Endometrial microvascular endothelial cells (primary cell): ENCODE measurements at regions not wholly inside any gene's neighbourhood (a gene's known extent, or its start where the extent isn't known, plus 50 kb on each side); places are given as distances from the start of the nearest gene placed in this dataset.
"Not testable (repeated sequence)": the region's sequence is repeated elsewhere in the genome, so short reads cannot be mapped to it uniquely, and the experiment has no call there.

Experiments used
- in situ Hi-C: cut with HindIII; loops from 2 replicates; pipeline ENCODE4 v1.10.0; 2017; ENCODE audit warnings: low sequenced_read_pairs, low pct_unique_long_range_greater_than_20kb; ENCODE audit errors: inconsistent ontology term

DNA sequence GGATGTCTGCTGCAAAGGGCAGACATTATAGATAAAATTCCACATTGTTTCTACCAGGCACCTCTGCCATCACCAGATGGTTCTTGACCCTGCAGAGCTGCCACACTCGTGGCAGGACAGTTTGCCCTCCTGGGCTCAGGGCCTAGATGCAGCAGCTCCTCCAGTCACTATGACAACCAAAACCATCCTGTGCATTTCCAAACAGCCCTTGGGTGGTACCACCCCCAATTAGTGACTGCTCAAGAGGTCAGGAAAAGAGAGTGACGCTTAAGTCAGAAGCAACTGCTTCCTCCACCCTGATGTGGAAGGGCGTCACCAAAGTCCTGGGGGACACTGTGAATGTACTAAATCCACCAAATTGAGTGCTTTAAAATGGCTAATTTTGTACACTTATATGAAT, 109.2 kb downstream of the C16orf95 start:
- in situ Hi-C loops: no loop called here

- in situ Hi-C loops: not testable (repeated sequence)
Observed at GRCh38 chr16:87208968-87209367, 108.2 kb downstream of the C16orf95 start.

- in situ Hi-C loops: no loop called here
Observed at GRCh38 chr16:87209808-87210512, 107.2 kb downstream of the C16orf95 start.

- in situ Hi-C loops: no loop called here
Observed at GRCh38 chr16:87210894-87211293, 106.3 kb downstream of the C16orf95 start.

DNA sequence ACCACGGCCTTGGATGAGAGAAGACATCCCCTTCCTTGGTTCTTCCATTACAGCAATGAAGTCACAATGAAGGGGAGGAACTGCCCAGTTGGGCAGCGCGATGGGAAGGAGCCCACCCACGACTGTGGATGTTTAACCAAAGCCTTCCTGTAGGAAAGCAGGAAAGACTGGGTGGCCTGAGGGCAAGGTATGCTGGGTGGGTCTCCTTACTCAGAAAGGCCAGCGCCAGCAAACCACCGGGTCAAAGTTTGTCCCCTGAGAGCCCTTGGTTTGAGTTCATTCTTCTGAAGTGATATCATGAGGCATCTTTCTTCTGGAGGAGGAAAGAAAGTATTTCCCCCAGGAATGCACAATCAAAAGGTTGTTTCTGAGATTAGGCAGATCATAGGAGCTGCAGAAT, 105.2 kb downstream of the C16orf95 start:
- in situ Hi-C loops: no loop called here

- in situ Hi-C loops: no loop called here
Observed at GRCh38 chr16:87213536-87213935, 103.7 kb downstream of the C16orf95 start.

DNA sequence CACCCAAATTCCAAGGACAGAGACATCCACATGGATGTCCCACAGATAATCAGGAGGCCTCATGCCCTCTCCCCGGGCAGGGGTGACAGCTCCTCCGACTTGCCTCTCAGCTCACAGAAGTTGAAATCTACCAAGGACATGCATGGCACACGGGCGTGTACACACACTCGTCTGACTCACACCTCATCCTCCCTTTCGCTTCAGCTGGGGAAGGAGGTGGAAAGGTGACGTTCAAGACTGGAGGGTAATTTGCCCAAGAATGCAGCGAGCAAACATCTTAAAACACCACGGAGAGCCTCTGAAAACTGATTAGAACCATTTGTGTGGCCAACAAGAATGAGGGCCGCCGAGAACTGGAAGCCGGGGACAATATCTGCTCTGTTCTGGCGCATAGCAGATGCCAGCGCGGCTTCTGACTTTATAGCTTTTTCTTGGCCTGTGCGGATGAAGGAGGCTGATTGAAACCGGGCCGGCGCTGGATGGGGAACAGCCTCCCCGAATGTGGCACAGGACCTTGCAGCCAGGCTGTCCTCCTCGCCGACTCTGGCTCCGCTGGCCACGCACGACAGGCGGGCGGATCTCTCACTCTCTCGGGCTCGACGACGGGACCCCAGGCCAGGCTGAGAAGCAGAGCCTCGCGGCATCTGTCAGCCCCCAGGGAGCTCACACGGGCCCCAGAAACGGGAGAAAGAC, 100.9 kb downstream of the C16orf95 start:
- in situ Hi-C loops: no loop called here

GRCh38 chr16:87216841-87217275, 100.3 kb downstream of the C16orf95 start:
- in situ Hi-C loops: no loop called here

DNA sequence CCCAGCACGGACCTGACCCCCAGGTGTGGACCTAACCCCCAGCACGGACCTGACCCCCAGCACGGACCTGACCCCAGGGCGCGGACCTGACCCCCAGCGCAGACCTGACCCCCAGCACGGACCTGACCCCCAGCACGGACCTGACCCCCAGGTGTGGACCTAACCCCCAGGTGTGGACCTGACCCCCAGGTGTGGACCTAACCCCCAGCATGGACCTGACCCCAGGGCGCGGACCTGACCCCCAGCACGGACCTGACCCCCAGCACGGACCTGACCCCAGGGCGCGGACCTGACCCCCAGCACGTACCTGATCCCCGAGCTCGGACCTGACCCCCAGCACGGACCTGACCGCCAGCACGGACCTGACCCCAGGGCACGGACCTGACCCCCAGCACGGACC, 99.4 kb downstream of the C16orf95 start:
- in situ Hi-C loops: not testable (repeated sequence)

GRCh38 chr16:87218281-87219055, 98.7 kb downstream of the C16orf95 start:
- in situ Hi-C loops: no loop called here

DNA sequence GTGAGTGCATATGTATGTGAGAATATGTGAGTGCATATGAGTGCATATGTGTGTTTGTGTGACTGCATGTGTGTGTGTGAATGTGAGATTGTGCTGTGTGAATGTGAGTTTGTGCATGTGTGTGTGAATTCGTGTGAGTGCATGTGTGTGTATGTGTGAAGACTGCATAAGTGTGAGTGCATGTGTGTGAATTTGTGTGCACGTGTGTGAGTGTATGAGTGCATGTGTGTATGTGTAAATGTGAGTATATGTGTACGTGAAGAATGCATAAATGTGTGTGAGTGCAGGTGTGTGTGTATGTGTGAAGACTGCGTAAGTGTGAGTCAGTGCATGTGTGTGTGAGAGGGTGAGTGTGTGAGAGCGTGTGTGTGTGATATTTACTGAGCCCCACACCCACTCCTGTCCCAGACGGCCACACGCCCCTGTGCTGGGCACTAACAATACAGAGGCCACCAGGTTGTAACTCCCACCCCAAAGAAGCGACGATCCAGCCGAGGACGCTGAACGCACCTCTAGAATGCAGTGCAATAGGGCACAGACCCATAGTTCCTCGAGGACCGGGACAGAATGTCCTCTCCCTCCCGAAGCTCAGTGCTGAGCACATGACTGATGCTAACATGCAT, 97.8 kb downstream of the C16orf95 start:
- in situ Hi-C loops: no loop called here

DNA sequence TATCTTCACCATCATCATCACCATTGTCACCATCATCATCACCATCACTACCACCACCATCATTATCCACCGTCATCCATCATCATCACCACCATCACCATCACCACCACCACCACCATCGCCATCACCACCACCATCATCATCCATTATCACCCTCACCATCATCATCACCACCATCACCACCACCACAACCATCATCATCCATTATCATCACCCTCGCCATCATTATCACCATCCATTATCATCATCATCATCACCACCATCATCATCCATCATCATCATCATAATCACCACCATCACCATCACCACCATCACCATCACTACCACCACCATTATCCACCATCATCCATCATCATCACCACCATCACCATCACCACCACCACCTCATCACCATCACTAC, 95.6 kb downstream of the C16orf95 start:
- in situ Hi-C loops: no loop called here

GRCh38 chr16:87222335-87222734, 94.9 kb downstream of the C16orf95 start:
- in situ Hi-C loops: no loop called here

DNA sequence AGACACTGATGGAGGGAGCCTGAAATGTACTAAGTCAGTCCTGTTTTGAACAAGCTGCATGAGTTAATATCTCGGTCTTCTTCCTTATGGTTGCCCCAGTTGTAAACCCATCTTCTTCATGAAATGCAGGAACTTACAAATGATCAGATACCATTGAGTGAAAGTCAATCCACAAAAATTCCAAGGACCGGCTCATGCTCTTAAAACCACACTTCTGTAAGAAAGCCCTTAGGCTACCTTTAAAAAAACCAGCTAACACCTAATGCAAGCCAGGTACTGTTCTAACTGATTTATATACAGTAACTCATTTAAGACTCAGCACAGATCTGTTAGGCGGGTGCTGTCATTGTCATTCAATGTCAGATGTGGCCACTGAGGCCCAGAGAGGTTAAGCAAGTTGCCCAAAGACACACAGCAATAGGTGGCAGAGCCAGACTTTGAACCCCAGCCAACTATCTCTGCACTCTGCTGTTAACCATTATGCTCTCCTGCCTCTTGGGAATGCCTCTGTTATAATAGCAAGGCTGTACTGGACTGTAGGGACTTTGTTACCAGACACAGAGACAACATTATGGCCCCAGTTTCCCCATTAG, 93.4 kb downstream of the C16orf95 start:
- in situ Hi-C loops: no loop called here

- in situ Hi-C loops: no loop called here
Observed at GRCh38 chr16:87226926-87227295, 90.3 kb downstream of the C16orf95 start.

DNA sequence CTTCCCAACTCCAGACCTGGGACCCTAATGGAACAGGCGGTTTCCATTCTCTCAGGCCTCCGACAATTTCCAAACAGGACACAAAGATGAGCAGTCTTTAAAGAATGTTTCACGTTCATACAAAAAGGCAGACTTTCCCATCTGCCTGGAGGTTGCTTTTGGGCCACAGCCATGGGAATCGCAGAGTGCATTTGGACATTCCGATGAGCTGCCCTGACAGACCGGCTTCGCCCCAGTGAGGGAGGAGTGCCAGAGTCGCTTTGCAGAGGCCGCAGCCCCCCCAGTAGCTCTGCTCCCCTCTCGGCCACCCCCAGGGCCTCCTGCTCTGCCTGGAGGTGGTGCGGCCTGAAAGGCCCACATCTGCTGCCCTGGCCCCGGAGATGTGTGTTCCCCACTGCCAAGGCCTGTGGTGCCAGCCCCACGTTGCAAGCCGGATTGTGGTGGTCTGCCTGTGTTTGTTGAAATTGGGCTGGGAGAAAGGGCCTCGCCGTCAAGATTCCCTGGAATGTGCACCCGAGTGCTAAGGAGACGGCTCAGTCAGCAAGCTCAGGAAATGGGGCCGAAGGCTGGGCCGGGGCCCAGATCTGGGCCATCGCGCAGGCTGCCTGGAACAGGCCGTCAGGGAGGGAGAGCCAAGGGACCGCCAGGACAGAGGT, 89.8 kb downstream of the C16orf95 start:
- in situ Hi-C loops: no loop called here

- in situ Hi-C loops: no loop called here
Observed at GRCh38 chr16:87228363-87228762, 88.8 kb downstream of the C16orf95 start.

DNA sequence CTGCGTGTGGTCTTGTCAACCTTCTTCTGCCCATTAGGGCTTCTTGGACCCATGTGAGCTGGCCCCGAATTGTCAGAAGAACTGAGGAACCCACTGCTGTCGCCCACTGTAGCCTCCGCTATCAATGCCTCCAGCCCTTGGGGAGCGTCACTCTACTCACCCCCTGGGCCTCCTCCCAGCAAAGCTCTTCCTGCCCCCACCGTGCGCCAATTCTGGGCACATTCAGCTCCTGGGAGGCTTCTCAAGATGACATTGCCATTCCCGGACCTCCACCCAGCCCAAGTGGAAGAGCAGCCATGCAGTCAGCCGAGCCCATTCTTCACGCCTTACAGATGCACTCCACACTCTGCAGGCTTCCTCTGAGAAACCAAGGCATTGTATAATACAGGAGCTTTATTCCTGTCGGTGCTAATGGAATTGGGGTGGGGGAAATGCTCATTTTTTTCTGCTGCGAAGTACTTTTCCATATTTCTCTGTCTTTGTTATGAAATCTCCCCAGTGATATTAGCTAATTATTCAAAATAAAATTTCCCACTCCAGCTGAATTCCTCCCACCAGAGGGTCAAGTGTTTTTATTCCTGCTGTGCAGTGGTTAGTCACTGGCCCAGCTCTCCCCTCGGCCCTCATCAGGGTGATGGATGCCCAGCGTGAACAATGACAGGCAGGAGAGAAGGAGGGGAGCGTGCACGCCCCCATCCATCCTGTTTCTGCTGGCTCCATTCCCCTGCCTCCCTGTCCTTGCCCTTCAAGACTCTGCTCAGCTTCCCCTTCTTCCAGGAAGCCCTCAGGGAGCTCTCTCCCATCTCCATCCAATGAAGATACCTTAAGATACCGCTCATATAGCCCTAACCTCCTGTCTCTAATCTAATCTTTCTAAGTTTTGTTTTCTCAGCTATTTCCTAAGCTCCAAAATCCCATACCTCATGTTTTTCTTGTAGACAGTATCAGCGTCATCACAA, 87.7 kb downstream of the C16orf95 start:
- in situ Hi-C loops: no loop called here
